HUES48 (cell line): ENCODE measurements at regions not wholly inside any gene's neighbourhood (a gene's known extent, or its start where the extent isn't known, plus 50 kb on each side); places are given as distances from the start of the nearest gene placed in this dataset.

Experiments
- H3K27ac ChIP-seq: one replicate; pipeline ENCODE4 v1.7.0; 2013; ENCODE audit warnings: low read depth, low read length, inconsistent platforms
- H3K27me3 ChIP-seq: 2 replicates; pipeline ENCODE4 v1.6.1; 2013; ENCODE audit warnings: mild to moderate bottlenecking, low read length; ENCODE audit not compliant: control insufficient read depth, insufficient read depth
- H3K36me3 ChIP-seq: 2 replicates; pipeline ENCODE4 v1.6.1; 2013; ENCODE audit warnings: low read length; ENCODE audit not compliant: control insufficient read depth, insufficient read depth
- H3K4me1 ChIP-seq: 2 replicates; pipeline ENCODE4 v1.6.1; 2013; ENCODE audit warnings: mild to moderate bottlenecking, low read length; ENCODE audit not compliant: control insufficient read depth, insufficient read depth
- H3K4me3 ChIP-seq: 2 replicates; pipeline ENCODE4 v1.5.1; 2013; ENCODE audit warnings: mild to moderate bottlenecking, low read depth, low read length
- H3K9ac ChIP-seq: 2 replicates; pipeline ENCODE4 v1.6.1; 2013; ENCODE audit warnings: mild to moderate bottlenecking, low read depth, low read length, moderate library complexity
- H3K9me3 ChIP-seq: 2 replicates; pipeline ENCODE4 v1.6.1; 2013; ENCODE audit warnings: low read length; ENCODE audit not compliant: control insufficient read depth, insufficient read depth

DNA sequence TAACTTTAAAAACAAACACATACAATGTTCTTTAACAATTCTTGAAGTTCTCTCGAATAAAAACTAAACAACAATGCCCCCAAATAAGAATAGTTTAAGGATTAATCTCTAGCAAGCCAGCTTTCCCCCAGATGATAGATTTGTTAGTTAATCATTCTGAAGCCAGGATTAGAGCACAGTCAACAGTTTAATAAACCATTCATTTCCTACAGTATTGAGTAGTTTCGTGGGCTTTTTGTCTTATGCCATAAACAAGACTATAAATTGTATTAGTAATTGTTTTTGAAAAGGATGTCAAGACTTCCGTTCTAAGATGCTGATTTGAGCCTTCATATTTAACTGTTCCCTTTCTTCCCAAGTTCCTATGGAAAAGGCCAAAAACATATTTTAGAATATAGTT is 136.6 kb downstream of the PIK3R1 start:
- no peak overlapping the region for H3K9ac ChIP-seq
- no peak overlapping the region for H3K4me3 ChIP-seq
- no peaks in the 10 kb centered on the region for H3K27me3 ChIP-seq

DNA sequence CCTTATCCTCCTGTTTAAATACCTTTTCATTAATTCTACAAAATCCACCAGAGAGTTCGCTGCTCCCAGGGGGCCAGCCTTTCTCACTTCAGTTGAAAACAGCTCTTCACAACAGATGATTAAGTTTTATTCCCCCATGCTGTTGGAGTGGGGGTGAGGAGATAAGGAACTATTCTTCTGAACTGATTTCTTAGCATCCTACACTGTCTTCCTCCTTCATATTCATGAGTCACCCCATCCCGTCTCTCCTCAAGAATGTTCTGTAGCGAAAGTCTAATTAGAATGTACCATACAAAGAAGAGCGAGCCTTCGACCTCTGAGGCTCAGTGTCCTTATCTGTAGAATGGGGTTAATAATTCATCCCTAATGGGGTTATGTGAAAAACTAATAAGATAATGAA is 138.0 kb downstream of the PIK3R1 start:
- H3K27me3 ChIP-seq, result no peaks in the 10 kb centered on the region
- no peaks in the 10 kb centered on the region for H3K9me3 ChIP-seq
- H3K4me1 ChIP-seq, result peaks cover 12% of the 10 kb centered on the region
- no peak overlapping the region for H3K4me3 ChIP-seq
- no peaks in the 10 kb centered on the region for H3K36me3 ChIP-seq
- H3K27ac ChIP-seq, result no peak overlapping the region
- no peak overlapping the region for H3K9ac ChIP-seq

More for the DNA sequence above, 136.6 kb downstream of the PIK3R1 start:
- no peaks in the 10 kb centered on the region for H3K9me3 ChIP-seq
- no peaks in the 10 kb centered on the region for H3K36me3 ChIP-seq
- peaks cover 2% of the 10 kb centered on the region; the same call in 1 of the 2 replicates for H3K4me1 ChIP-seq
- no peak overlapping the region for H3K27ac ChIP-seq

DNA sequence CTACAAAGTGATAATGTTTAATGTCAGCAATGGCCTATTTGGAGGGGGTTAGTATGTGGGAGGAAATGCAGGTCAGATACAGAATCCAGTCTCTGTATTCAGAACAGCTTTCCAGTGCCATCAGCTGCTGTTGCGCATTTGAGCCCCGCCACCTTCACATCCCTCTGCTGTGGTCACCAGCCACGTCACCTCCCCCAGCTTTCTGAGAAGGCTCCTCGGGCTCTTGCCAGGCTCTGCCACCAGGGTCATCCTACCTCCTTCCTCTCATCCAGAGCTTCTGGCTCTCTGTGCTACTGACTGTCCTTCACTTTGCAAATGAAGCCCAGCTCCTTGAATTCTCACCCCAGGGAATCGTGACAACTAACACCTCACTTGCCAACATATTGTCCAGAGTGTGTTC is 138.8 kb downstream of the PIK3R1 start:
- no peak overlapping the region for H3K4me3 ChIP-seq
- H3K27ac ChIP-seq, result no peak overlapping the region
- H3K9me3 ChIP-seq, result no peaks in the 10 kb centered on the region
- H3K27me3 ChIP-seq, result no peaks in the 10 kb centered on the region
- H3K9ac ChIP-seq, result no peak overlapping the region
- peaks cover 12% of the 10 kb centered on the region for H3K4me1 ChIP-seq
- H3K36me3 ChIP-seq, result no peaks in the 10 kb centered on the region

DNA sequence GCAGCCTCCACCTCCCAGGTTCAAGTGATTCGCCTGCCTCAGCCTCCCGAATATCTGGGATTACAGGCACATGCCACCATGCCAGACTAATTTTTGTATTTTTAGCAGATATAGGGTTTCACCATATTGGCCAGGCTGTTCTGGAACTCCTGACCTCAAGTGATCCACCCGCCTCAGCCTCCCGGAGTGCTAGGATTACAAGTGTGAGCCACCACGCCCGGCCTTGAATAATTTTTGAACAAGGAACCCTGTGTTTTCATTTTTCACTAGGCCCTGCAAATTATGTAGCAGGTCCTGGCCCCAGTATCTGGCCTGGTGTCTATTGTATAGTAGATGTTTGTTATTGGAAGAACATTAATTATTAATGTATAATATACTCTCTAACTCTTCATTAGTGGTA is 140.7 kb downstream of the PIK3R1 start:
- no peak overlapping the region for H3K27ac ChIP-seq
- H3K9ac ChIP-seq, result no peak overlapping the region
- no peaks in the 10 kb centered on the region for H3K27me3 ChIP-seq
- H3K9me3 ChIP-seq, result no peaks in the 10 kb centered on the region
- peaks cover 12% of the 10 kb centered on the region for H3K4me1 ChIP-seq
- no peaks in the 10 kb centered on the region for H3K36me3 ChIP-seq
- H3K4me3 ChIP-seq, result no peak overlapping the region

DNA sequence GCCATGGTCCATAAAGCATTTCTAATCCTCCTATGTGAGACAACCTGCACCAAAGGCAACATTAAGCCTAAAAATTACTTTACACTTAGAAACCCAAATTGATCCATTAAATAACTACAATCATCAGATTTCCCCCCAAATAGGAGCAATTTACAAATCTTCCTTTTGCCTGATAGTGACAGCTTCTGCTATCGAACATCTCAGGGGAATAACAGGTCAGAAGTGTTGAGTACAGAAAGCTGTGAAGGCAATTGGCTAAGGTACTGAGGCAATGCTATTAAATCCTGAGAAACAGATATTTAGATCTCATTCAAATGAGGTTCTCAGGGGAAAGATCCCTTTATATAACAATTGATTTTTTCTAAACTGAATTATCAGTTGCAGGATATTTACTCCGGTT is 141.1 kb downstream of the PIK3R1 start:
- H3K36me3 ChIP-seq, result no peaks in the 10 kb centered on the region
- no peak overlapping the region for H3K27ac ChIP-seq
- H3K9me3 ChIP-seq, result no peaks in the 10 kb centered on the region
- peaks cover 12% of the 10 kb centered on the region for H3K4me1 ChIP-seq
- H3K4me3 ChIP-seq, result no peak overlapping the region
- no peaks in the 10 kb centered on the region for H3K27me3 ChIP-seq
- no peak overlapping the region for H3K9ac ChIP-seq

DNA sequence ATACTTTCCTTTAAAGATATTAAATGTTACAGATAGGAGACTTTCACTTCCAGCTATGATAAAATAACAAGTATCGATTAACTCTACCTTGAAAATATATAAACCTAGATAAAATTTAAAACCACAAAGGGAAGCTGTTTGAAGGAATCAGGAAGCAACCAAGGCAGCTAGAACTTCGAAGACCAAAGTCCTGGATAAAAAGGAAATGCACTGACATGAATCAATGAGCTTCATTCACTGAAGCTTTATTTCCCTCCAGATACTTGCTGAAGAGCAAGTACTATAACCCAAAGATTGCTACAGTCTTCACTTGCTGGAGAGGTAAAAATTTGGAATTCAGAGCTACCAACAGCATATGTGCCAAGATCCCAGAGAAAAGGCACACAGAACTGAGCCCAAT is 144.1 kb downstream of the PIK3R1 start:
- Histone ChIP-seq H3K27me3 (no peaks in the 10 kb centered on the region), H3K4me1 (peaks cover 12% of the 10 kb centered on the region), H3K36me3 (no peaks in the 10 kb centered on the region), H3K4me3 (no peak overlapping the region), H3K27ac (no peak overlapping the region), H3K9me3 (no peaks in the 10 kb centered on the region), H3K9ac (no peak overlapping the region)

DNA sequence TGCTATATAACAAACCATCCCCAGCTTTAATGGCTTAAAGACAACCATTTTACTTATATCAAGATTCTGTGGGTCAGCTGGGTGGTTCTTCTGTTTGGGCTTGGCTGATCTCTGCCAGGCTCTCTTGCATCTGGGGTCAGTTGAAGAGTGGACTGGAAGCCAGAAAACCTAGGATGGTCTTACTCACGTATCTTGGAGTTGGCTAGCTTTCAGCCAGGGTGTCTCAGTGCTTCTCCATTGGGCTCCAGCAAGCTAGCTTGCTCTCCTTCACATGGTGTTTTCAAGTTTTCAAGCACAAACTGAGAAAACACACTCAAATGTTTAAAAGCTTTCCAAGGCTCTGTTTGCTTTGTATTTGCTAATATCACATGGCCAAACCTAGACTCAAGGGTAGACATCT is 146.8 kb downstream of the PIK3R1 start:
- Histone ChIP-seq H3K4me3 (no peak overlapping the region), H3K9ac (no peak overlapping the region), H3K9me3 (no peaks in the 10 kb centered on the region), H3K4me1 (peaks cover 8% of the 10 kb centered on the region), H3K36me3 (no peaks in the 10 kb centered on the region), H3K27ac (no peak overlapping the region), H3K27me3 (no peaks in the 10 kb centered on the region)

DNA sequence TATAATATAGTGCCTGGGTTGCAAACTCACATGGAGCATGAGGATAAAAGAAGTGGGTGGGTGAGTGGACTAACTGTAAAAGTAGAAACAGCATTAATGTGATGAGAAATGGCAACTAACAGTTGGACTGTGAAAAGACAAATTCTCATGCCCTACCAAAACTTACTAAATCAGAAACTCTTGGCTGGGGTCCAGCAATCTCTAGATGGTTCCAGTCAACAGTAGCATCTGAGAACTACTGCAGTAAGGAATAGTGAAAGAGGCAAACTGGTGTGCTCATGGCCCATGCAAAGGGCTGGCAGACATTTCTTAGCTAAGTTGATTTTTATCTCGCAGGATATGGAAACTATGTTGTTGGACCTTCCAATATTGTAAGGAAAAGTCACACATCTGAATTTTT is 150.3 kb downstream of the PIK3R1 start:
- H3K9ac ChIP-seq, result no peak overlapping the region
- no peak overlapping the region for H3K27ac ChIP-seq
- H3K4me3 ChIP-seq, result no peak overlapping the region
- no peaks in the 10 kb centered on the region for H3K4me1 ChIP-seq
- no peaks in the 10 kb centered on the region for H3K27me3 ChIP-seq
- no peaks in the 10 kb centered on the region for H3K36me3 ChIP-seq
- no peaks in the 10 kb centered on the region for H3K9me3 ChIP-seq

DNA sequence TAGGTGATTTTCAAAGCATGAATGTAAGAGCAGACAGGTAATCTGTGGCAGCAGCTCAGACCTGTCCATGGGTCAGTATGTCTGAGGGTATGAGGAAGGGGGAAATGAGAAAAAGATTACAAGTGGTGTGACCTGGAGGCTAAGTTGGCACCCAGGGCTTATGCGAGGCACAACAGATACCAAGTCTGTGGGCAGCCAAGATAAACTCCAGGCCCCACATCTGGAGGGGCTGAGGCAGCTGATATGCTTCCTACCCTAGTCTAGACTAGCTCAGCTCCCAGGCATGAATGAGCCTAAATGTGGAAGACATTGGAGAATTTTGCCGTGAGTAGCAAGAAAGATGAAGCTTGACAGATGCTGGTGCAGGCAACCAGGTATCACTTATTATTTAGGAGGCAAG is 151.7 kb downstream of the PIK3R1 start:
- Histone ChIP-seq H3K27ac (no peak overlapping the region), H3K4me3 (no peak overlapping the region), H3K36me3 (no peaks in the 10 kb centered on the region), H3K27me3 (no peaks in the 10 kb centered on the region), H3K9ac (no peak overlapping the region), H3K4me1 (no peaks in the 10 kb centered on the region), H3K9me3 (no peaks in the 10 kb centered on the region)

DNA sequence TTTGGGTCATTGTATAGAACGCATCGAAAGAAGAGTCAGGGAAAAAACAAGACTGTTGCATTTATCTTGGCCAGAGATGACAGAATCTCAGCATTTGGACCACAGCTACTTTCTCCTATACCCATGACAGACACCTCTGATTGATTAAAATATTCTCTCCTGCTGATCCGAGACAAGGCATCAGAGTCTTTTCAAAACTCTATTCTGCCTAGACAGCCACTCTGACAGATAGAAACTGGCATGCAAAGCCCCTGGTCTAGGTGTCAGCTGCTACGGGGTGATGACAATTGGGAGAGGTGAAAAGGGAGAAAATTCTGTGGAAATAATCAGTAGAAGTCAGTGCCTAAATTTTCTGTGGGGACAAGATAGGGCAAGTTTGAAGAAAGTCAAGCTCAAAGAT is 152.2 kb downstream of the PIK3R1 start:
- H3K36me3 ChIP-seq, result no peaks in the 10 kb centered on the region
- no peaks in the 10 kb centered on the region for H3K9me3 ChIP-seq
- no peaks in the 10 kb centered on the region for H3K4me1 ChIP-seq
- H3K27ac ChIP-seq, result no peak overlapping the region
- H3K27me3 ChIP-seq, result no peaks in the 10 kb centered on the region
- H3K4me3 ChIP-seq, result no peak overlapping the region
- H3K9ac ChIP-seq, result no peak overlapping the region

DNA sequence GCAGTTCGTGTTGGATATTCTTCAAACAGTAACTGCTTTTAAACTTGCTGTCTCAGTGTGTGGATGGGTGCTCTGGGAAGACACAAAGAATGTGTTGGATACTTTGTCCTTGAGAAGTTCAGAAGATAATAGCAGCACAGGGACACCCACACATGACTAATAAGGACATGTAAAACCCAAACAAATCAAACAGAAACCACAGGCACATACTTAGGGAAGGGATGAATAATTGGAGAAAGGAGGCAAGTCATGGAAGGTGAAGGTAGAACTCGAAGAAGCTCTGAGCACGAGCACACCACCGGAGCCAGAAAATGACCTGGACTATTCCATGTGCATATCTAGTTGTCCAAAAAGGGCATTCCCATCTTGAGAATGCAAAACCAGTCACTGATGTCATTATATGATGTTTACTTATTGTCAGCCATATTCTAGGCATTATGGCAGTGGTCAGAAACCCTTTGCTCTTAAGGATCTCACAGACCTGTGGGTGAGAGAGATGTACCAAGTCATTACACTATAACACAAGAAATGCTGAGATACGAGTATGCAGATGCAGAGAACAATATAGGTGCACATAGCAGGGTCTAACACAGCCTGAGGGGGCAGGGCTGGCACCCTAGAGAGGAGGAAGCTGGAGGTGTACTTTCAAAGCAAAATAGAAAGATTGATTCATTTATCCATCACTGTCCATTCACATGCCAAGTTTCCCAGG is 152.9 kb downstream of the PIK3R1 start:
- Histone ChIP-seq H3K9me3 (no peaks in the 10 kb centered on the region), H3K27ac (no peak overlapping the region), H3K4me3 (no peak overlapping the region), H3K9ac (no peak overlapping the region), H3K27me3 (no peaks in the 10 kb centered on the region), H3K36me3 (no peaks in the 10 kb centered on the region), H3K4me1 (no peaks in the 10 kb centered on the region)

DNA sequence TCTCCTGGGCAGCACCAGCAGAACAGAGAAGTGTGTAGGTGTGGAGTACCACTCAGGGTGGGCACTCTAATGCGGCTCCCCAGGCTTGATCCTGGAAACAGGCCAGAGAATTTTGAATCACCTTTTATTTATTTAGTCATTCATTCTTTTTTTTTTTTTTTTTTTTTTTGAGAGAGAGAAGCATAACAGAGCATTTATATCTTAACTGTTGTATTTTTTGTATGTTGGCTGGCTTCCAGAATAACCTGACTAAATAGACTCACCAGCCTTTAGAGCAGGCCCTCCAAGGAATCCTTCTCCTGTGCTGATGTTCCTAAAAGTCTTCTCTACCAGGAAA is 153.4 kb downstream of the PIK3R1 start:
- Histone ChIP-seq H3K4me3 (no peak overlapping the region), H3K9me3 (no peaks in the 10 kb centered on the region), H3K36me3 (no peaks in the 10 kb centered on the region), H3K4me1 (no peaks in the 10 kb centered on the region), H3K27ac (no peak overlapping the region), H3K27me3 (no peaks in the 10 kb centered on the region), H3K9ac (no peak overlapping the region)
